Esophagus mucosa (tissue), 1 donor: ENCODE measurements at regions not wholly inside any gene's neighbourhood (a gene's known extent, or its start where the extent isn't known, plus 50 kb on each side); places are given as distances from the start of the nearest gene placed in this dataset.
"Not testable (repeated sequence)": the region's sequence is repeated elsewhere in the genome, so short reads cannot be mapped to it uniquely, and the experiment has no call there.

Experiments used
- ATAC-seq: fragments of 200-7000 bp; cut with Tn5 transposase; one replicate; pipeline ENCODE4 v1.9.1; 2020
- donor health status: DM: yes; HTN: yes; CAD: no.

- no peak for ATAC-seq
These were observed 50.5 kb upstream of the OTOS start for GRCh38 chr2:240191001-240191400.

- no peak for ATAC-seq
These were observed 52.2 kb upstream of the OTOS start for GRCh38 chr2:240192661-240193060.

GRCh38 chr2:240194341-240194762, 53.9 kb upstream of the OTOS start:
- ATAC-seq: not testable (repeated sequence)

GRCh38 chr2:240195316-240195861, 54.9 kb upstream of the OTOS start:
- ATAC-seq: no peak

GRCh38 chr2:240196716-240197461, 56.4 kb upstream of the OTOS start:
- ATAC-seq: no peak

GRCh38 chr2:240197462-240198139, 57.1 kb upstream of the OTOS start:
- no peak for ATAC-seq

- no peak for ATAC-seq
These were observed 57.8 kb upstream of the OTOS start for GRCh38 chr2:240198226-240198625.

GRCh38 chr2:240199133-240199870, 58.8 kb upstream of the OTOS start:
- no peak for ATAC-seq

- no peak for ATAC-seq
These were observed 60.0 kb upstream of the OTOS start for GRCh38 chr2:240200230-240201051.

GRCh38 chr2:240201866-240202265, 61.4 kb upstream of the OTOS start:
- ATAC-seq: no peak

GRCh38 chr2:240202586-240202985, 62.1 kb upstream of the OTOS start:
- no peak for ATAC-seq

- no peak for ATAC-seq
These were observed 62.8 kb upstream of the OTOS start for GRCh38 chr2:240203031-240203787.

- no peak for ATAC-seq
These were observed 63.4 kb upstream of the OTOS start for GRCh38 chr2:240203788-240204270.

- no peak for ATAC-seq
These were observed 64.2 kb upstream of the OTOS start for GRCh38 chr2:240204431-240205276.

- ATAC-seq: peak; percentile 94
These were observed 64.9 kb upstream of the OTOS start for GRCh38 chr2:240205348-240205747.

- no peak for ATAC-seq
These were observed 65.3 kb upstream of the OTOS start for GRCh38 chr2:240205772-240206171.

GRCh38 chr2:240206630-240207029, 66.2 kb upstream of the OTOS start:
- no peak for ATAC-seq

- no peak for ATAC-seq
These were observed 67.2 kb upstream of the OTOS start for GRCh38 chr2:240207661-240208060.

- no peak for ATAC-seq
These were observed 67.6 kb upstream of the OTOS start for GRCh38 chr2:240208096-240208495.

GRCh38 chr2:240208631-240209211, 68.3 kb upstream of the OTOS start:
- ATAC-seq: no peak
